Ishikawa (cell line): ENCODE measurements at regions not wholly inside any gene's neighbourhood (a gene's known extent, or its start where the extent isn't known, plus 50 kb on each side); places are given as distances from the start of the nearest gene placed in this dataset.

Experiments
- CEBPB ChIP-seq: IDR thresholded peaks from 2 replicates; pipeline ENCODE4 v1.6.1; 2012
- CREB1 ChIP-seq: IDR thresholded peaks from 2 replicates; pipeline ENCODE4 v1.6.1; 2012; ENCODE audit warnings: low read depth
- EGR1 ChIP-seq: IDR thresholded peaks from 2 replicates; pipeline ENCODE4 v1.6.1; 2012
- EP300 ChIP-seq: IDR thresholded peaks from 2 replicates; pipeline ENCODE4 v1.6.1; 2012; ENCODE audit warnings: borderline replicate concordance
- FOXM1 ChIP-seq: IDR thresholded peaks from 2 replicates; pipeline ENCODE4 v1.6.1; 2012; ENCODE audit warnings: low read depth, borderline replicate concordance
- MAX ChIP-seq: IDR thresholded peaks from 2 replicates; pipeline ENCODE4 v1.6.1; 2012
- NFIC ChIP-seq: IDR thresholded peaks from 2 replicates; pipeline ENCODE4 v1.6.1; 2012
- RAD21 ChIP-seq: IDR thresholded peaks from 2 replicates; pipeline ENCODE4 v1.6.1; 2012; ENCODE audit warnings: low read depth
- REST ChIP-seq: IDR thresholded peaks from 2 replicates; pipeline ENCODE4 v1.6.1; 2012; ENCODE audit warnings: low read depth, mild to moderate bottlenecking
- TAF1 ChIP-seq: IDR thresholded peaks from 2 replicates; pipeline ENCODE4 v1.6.1; 2012; ENCODE audit warnings: low read depth, mild to moderate bottlenecking
- TCF12 ChIP-seq: IDR thresholded peaks from 2 replicates; pipeline ENCODE4 v1.6.1; 2012; ENCODE audit warnings: low read depth
- TEAD4 ChIP-seq: IDR thresholded peaks from 2 replicates; pipeline ENCODE4 v1.6.1; 2012
- USF1 ChIP-seq: IDR thresholded peaks from 2 replicates; pipeline ENCODE4 v1.6.1; 2012
- YY1 ChIP-seq: IDR thresholded peaks from 2 replicates; pipeline ENCODE4 v1.6.1; 2012; ENCODE audit warnings: low read depth
- ZBTB7A ChIP-seq: IDR thresholded peaks from 2 replicates; pipeline ENCODE4 v1.6.1; 2012; ENCODE audit warnings: low read depth

GRCh38 chr1:199218065-199218464 is 579.2 kb downstream of the PTPRC start:
- TF ChIP-seq RAD21: no peak
- no peak for TF ChIP-seq NFIC

- TF ChIP-seq TAF1 (no peak), USF1 (no peak), EP300 (no peak), FOXM1 (no peak), MAX (no peak), TCF12 (no peak), RAD21 (no peak), ZBTB7A (no peak), REST (no peak), NFIC (no peak), EGR1 (no peak), YY1 (no peak), CREB1 (no peak), TEAD4 (no peak)
Measured at GRCh38 chr1:199218533-199218932, 579.7 kb downstream of the PTPRC start.

GRCh38 chr1:199220031-199220430 is 581.2 kb downstream of the PTPRC start:
- TF ChIP-seq NFIC (no peak), ZBTB7A (no peak), EGR1 (no peak)

GRCh38 chr1:199221371-199222150 is 582.7 kb downstream of the PTPRC start:
- TF ChIP-seq YY1: no peak
- no peak for TF ChIP-seq USF1
- no peak for TF ChIP-seq RAD21
- no peak for TF ChIP-seq TAF1
- TF ChIP-seq REST: no peak
- no peak for TF ChIP-seq MAX
- TF ChIP-seq FOXM1: no peak

- TF ChIP-seq EP300 (no peak), FOXM1 (no peak), USF1 (no peak), REST (no peak), CEBPB (no peak), ZBTB7A (no peak)
Measured at GRCh38 chr1:199223936-199224335, 585.1 kb downstream of the PTPRC start.
